ENCODE measurements at regions not wholly inside any gene's neighbourhood (a gene's known extent, or its start where the extent isn't known, plus 50 kb on each side); places are given as distances from the start of the nearest gene placed in this dataset.
"Not testable (repeated sequence)": the region's sequence is repeated elsewhere in the genome, so short reads cannot be mapped to it uniquely, and the experiment has no call there.

DNA sequence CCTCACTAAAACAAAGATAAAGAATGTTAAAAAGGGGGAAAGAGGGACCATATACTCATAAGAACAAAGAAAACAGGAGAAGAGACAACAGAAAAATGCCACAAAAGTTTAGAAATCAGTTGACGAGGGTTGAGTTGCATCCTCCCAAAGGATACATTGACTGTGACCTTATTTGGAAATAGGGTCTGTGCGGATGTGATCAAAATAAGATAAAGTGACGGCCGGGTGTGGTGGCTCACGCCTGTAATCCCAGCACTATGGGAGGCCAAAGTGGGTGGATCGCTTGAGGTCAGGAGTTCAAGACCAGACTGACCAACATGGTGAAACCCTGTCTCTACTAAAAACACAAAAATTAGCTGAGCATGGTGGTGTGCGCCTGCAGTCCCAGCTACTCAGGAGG, 79.1 kb upstream of the FREM1 start:
- TF ChIP-seq, protein P1, sequence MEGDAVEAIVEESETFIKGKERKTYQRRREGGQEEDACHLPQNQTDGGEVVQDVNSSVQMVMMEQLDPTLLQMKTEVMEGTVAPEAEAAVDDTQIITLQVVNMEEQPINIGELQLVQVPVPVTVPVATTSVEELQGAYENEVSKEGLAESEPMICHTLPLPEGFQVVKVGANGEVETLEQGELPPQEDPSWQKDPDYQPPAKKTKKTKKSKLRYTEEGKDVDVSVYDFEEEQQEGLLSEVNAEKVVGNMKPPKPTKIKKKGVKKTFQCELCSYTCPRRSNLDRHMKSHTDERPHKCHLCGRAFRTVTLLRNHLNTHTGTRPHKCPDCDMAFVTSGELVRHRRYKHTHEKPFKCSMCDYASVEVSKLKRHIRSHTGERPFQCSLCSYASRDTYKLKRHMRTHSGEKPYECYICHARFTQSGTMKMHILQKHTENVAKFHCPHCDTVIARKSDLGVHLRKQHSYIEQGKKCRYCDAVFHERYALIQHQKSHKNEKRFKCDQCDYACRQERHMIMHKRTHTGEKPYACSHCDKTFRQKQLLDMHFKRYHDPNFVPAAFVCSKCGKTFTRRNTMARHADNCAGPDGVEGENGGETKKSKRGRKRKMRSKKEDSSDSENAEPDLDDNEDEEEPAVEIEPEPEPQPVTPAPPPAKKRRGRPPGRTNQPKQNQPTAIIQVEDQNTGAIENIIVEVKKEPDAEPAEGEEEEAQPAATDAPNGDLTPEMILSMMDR (IDR thresholded peaks at IDR 0.05) = not testable (repeated sequence)
- TF ChIP-seq POLR2AphosphoS5 (IDR thresholded peaks at IDR 0.05; ENCODE audit: insufficient read depth in 1 of 2, low read depth in 1 of 2); POLR2A (IDR thresholded peaks at IDR 0.05): not testable (repeated sequence)
